GM23338 (cell line): ENCODE measurements at regions not wholly inside any gene's neighbourhood (a gene's known extent, or its start where the extent isn't known, plus 50 kb on each side); places are given as distances from the start of the nearest gene placed in this dataset.

Experiments
- ATAC-seq: fragments of 200-7000 bp; cut with Tn5 transposase; 3 replicates; pipeline ENCODE4 v1.9.1; 2020
- DNase-seq: peaks from one replicate; pipeline ENCODE4 v3.0.0-alpha.2; 2015; ENCODE audit warnings: low spot score
- H2AFZ ChIP-seq: fragments of 200-600 bp; sonication (generic); 2 replicates; pipeline ENCODE4 v1.8.0; 2016; ENCODE audit warnings: antibody characterized with exemption, mild to moderate bottlenecking, moderate library complexity
- H3F3A ChIP-seq: fragments of 200-600 bp; sonication (generic); replicated peaks from 2 replicates; pipeline ENCODE4 v1.8.0; 2017; ENCODE audit warnings: antibody characterized with exemption, mixed run types, low read depth
- H3K27ac ChIP-seq: fragments of 200-600 bp; sonication (generic); 2 replicates; pipeline ENCODE4 v1.6.1; 2016; ENCODE audit warnings: low read depth
- H3K27me3 ChIP-seq: fragments of 200-600 bp; sonication (generic); 2 replicates; pipeline ENCODE4 v1.8.0; 2016; ENCODE audit warnings: mild to moderate bottlenecking, mixed run types, moderate library complexity; ENCODE audit not compliant: insufficient read depth
- H3K36me3 ChIP-seq: fragments of 200-600 bp; sonication (generic); 2 replicates; pipeline ENCODE4 v1.8.0; 2016; ENCODE audit warnings: mild to moderate bottlenecking; ENCODE audit not compliant: insufficient read depth
- H3K4me1 ChIP-seq: fragments of 200-600 bp; sonication (generic); 2 replicates; pipeline ENCODE4 v1.8.0; 2016; ENCODE audit warnings: mild to moderate bottlenecking, moderate library complexity; ENCODE audit not compliant: insufficient read depth
- H3K4me2 ChIP-seq: fragments of 200-600 bp; sonication (generic); 2 replicates; pipeline ENCODE4 v1.7.1; 2017; ENCODE audit warnings: mixed run types
- H3K4me3 ChIP-seq: fragments of 200-600 bp; sonication (generic); 2 replicates; pipeline ENCODE4 v1.6.1; 2016; ENCODE audit warnings: mixed run types
- H3K79me2 ChIP-seq: fragments of 200-600 bp; sonication (generic); replicated peaks from 2 replicates; pipeline ENCODE4 v1.8.0; 2017; ENCODE audit warnings: mild to moderate bottlenecking; ENCODE audit not compliant: insufficient read depth
- H3K9me2 ChIP-seq: fragments of 200-600 bp; sonication (generic); 2 replicates; pipeline ENCODE4 v1.8.0; 2017; ENCODE audit not compliant: insufficient read depth
- H4K20me1 ChIP-seq: fragments of 200-600 bp; sonication (generic); replicated peaks from 2 replicates; pipeline ENCODE4 v1.8.0; 2017; ENCODE audit warnings: mild to moderate bottlenecking; ENCODE audit not compliant: insufficient read depth
- H3K27ac Mint-ChIP-seq: 2 replicates; pipeline ENCODE4 v1.8.0; 2020; ENCODE audit warnings: inconsistent platforms, mild to moderate bottlenecking, moderate library complexity, mixed read lengths
- H3K27me3 Mint-ChIP-seq: 3 replicates; pipeline ENCODE4 v1.8.0; 2022; ENCODE audit warnings: low read depth, mild to moderate bottlenecking, moderate library complexity, mixed read lengths, inconsistent platforms; ENCODE audit not compliant: insufficient read depth, poor library complexity
- H3K36me3 Mint-ChIP-seq: 3 replicates; pipeline ENCODE4 v1.8.0; 2021; ENCODE audit warnings: low read depth, mild to moderate bottlenecking, inconsistent platforms, moderate library complexity, mixed read lengths
- H3K4me1 Mint-ChIP-seq: 3 replicates; pipeline ENCODE4 v1.8.0; 2020; ENCODE audit warnings: mild to moderate bottlenecking, inconsistent platforms, mixed read lengths
- H3K4me3 Mint-ChIP-seq: 3 replicates; pipeline ENCODE4 v1.8.0; 2021; ENCODE audit warnings: moderate library complexity, mild to moderate bottlenecking, inconsistent platforms, mixed read lengths
- H3K9me3 Mint-ChIP-seq: 3 replicates; pipeline ENCODE4 v1.8.0; 2020; ENCODE audit warnings: moderate library complexity, mild to moderate bottlenecking, inconsistent platforms, mixed read lengths
- CREB1 ChIP-seq: fragments of 250-450 bp; sonication (Bioruptor Pico); IDR thresholded peaks from 2 replicates; pipeline ENCODE4 v1.5.0; 2020; ENCODE audit warnings: low read depth, mild to moderate bottlenecking, moderate library complexity
- EZH2 ChIP-seq: fragments of 200-600 bp; sonication (generic); IDR thresholded peaks from one replicate; pipeline ENCODE4 v1.8.0; 2017; ENCODE audit warnings: antibody characterized with exemption, mild to moderate bottlenecking, low read depth; ENCODE audit not compliant: unreplicated experiment
- EZH2phosphoT487 ChIP-seq: fragments of 200-600 bp; sonication (generic); IDR thresholded peaks from one replicate; pipeline ENCODE4 v1.8.1; 2018; ENCODE audit warnings: antibody characterized with exemption; ENCODE audit not compliant: unreplicated experiment
- JUNB ChIP-seq: IDR thresholded peaks from one replicate; pipeline ENCODE4 v1.6.1; 2016; ENCODE audit warnings: antibody characterized with exemption; ENCODE audit not compliant: unreplicated experiment
- NANOG ChIP-seq: IDR thresholded peaks from 2 replicates; pipeline ENCODE4 v1.6.1; 2016; ENCODE audit warnings: antibody characterized with exemption, borderline replicate concordance
- POLR2AphosphoS5 ChIP-seq: IDR thresholded peaks from 2 replicates; pipeline ENCODE4 v1.6.1; 2016; ENCODE audit warnings: antibody characterized with exemption, low read depth
- STAT1 ChIP-seq: IDR thresholded peaks from one replicate; pipeline ENCODE4 v1.6.1; 2016; ENCODE audit warnings: antibody characterized with exemption; ENCODE audit not compliant: unreplicated experiment
- ZNF114 ChIP-seq: fragments of 250-450 bp; sonication (Bioruptor Pico); IDR thresholded peaks from 2 replicates; pipeline ENCODE4 v1.5.0; 2020; ENCODE audit warnings: mild to moderate bottlenecking, moderate library complexity
- ZNF331 ChIP-seq: fragments of 250-450 bp; sonication (Bioruptor Pico); IDR thresholded peaks from 2 replicates; pipeline ENCODE4 v1.5.0; 2020; ENCODE audit warnings: low read depth, mild to moderate bottlenecking, moderate library complexity
- TF ChIP-seq, protein P1 (sequence below): fragments of 250-450 bp; sonication (Bioruptor Pico); IDR thresholded peaks from 2 replicates; pipeline ENCODE4 v1.5.0; 2020; ENCODE audit warnings: mild to moderate bottlenecking, moderate library complexity
- TF ChIP-seq, protein P2 (sequence below), 2 experiments: fragments of 200-600 bp in 1 of 2; sonication (generic) in 1 of 2; conservative IDR thresholded peaks; 2 replicates each; pipeline versions ENCODE4 v1.5.1 to v1.6.1; 2016 to 2017; ENCODE audit warnings: antibody characterized with exemption in 2 of 2, low read depth in 2 of 2, mild to moderate bottlenecking in 2 of 2, moderate library complexity in 1 of 2
- TF ChIP-seq, protein P3 (sequence below): IDR thresholded peaks from one replicate; pipeline ENCODE4 v1.6.1; 2018; ENCODE audit warnings: antibody characterized with exemption; ENCODE audit not compliant: unreplicated experiment
- TF ChIP-seq, protein P4 (sequence below): IDR thresholded peaks from 2 replicates; pipeline ENCODE4 v1.6.1; 2016; ENCODE audit warnings: antibody characterized with exemption

DNA sequence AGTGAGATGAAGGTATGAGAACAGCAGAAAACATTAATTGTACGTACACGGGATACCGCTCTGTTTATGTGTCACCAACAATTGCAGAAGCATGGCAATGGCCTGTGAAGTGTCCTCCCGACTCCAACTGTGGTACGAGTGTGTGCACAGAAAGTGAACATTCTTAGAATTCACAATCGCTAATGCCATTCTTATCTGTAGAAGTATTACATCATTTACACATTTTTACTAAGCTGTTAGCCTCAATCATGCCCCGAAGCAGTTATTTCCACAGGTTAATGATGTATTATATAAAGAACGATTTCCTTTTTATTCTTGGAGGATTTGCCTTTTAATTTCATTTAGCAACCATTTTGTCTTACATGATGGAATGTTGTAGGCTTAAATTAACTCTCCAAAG, 103.4 kb downstream of the EVX1 start:
- ATAC-seq (no peak), DNase-seq (no peak)
- peak overlapping the region; percentile 44; the same call in 1 of the 2 replicates for H3K27ac Mint-ChIP-seq
- Histone ChIP-seq H3K27me3 (no peaks in the 10 kb centered on the region), H3K9me2 (no peaks in the 10 kb centered on the region; the same call in 1 of the 2 replicates), H4K20me1 (no peaks in the 10 kb centered on the region), H3K27ac (no peak overlapping the region), H3K4me2 (no peak overlapping the region), H3F3A (no peaks in the 10 kb centered on the region), H2AFZ (no peak overlapping the region), H3K4me3 (no peak overlapping the region), H3K36me3 (no peaks in the 10 kb centered on the region), H3K79me2 (no peaks in the 10 kb centered on the region), H3K4me1 (peaks cover 12% of the 10 kb centered on the region)
- H3K4me3 Mint-ChIP-seq, result no peak overlapping the region
- H3K36me3 Mint-ChIP-seq, result no peaks in the 10 kb centered on the region
- H3K4me1 Mint-ChIP-seq, result peaks cover 19% of the 10 kb centered on the region
- peaks cover 6% of the 10 kb centered on the region for H3K27me3 Mint-ChIP-seq
- no peak for TF ChIP-seq JUNB
- no peak for TF ChIP-seq EZH2phosphoT487
- TF ChIP-seq POLR2AphosphoS5, result no peak
- no peak for TF ChIP-seq CREB1 (CRISPR knock-in tag)
- no peak for TF ChIP-seq STAT1
- TF ChIP-seq, protein P1, sequence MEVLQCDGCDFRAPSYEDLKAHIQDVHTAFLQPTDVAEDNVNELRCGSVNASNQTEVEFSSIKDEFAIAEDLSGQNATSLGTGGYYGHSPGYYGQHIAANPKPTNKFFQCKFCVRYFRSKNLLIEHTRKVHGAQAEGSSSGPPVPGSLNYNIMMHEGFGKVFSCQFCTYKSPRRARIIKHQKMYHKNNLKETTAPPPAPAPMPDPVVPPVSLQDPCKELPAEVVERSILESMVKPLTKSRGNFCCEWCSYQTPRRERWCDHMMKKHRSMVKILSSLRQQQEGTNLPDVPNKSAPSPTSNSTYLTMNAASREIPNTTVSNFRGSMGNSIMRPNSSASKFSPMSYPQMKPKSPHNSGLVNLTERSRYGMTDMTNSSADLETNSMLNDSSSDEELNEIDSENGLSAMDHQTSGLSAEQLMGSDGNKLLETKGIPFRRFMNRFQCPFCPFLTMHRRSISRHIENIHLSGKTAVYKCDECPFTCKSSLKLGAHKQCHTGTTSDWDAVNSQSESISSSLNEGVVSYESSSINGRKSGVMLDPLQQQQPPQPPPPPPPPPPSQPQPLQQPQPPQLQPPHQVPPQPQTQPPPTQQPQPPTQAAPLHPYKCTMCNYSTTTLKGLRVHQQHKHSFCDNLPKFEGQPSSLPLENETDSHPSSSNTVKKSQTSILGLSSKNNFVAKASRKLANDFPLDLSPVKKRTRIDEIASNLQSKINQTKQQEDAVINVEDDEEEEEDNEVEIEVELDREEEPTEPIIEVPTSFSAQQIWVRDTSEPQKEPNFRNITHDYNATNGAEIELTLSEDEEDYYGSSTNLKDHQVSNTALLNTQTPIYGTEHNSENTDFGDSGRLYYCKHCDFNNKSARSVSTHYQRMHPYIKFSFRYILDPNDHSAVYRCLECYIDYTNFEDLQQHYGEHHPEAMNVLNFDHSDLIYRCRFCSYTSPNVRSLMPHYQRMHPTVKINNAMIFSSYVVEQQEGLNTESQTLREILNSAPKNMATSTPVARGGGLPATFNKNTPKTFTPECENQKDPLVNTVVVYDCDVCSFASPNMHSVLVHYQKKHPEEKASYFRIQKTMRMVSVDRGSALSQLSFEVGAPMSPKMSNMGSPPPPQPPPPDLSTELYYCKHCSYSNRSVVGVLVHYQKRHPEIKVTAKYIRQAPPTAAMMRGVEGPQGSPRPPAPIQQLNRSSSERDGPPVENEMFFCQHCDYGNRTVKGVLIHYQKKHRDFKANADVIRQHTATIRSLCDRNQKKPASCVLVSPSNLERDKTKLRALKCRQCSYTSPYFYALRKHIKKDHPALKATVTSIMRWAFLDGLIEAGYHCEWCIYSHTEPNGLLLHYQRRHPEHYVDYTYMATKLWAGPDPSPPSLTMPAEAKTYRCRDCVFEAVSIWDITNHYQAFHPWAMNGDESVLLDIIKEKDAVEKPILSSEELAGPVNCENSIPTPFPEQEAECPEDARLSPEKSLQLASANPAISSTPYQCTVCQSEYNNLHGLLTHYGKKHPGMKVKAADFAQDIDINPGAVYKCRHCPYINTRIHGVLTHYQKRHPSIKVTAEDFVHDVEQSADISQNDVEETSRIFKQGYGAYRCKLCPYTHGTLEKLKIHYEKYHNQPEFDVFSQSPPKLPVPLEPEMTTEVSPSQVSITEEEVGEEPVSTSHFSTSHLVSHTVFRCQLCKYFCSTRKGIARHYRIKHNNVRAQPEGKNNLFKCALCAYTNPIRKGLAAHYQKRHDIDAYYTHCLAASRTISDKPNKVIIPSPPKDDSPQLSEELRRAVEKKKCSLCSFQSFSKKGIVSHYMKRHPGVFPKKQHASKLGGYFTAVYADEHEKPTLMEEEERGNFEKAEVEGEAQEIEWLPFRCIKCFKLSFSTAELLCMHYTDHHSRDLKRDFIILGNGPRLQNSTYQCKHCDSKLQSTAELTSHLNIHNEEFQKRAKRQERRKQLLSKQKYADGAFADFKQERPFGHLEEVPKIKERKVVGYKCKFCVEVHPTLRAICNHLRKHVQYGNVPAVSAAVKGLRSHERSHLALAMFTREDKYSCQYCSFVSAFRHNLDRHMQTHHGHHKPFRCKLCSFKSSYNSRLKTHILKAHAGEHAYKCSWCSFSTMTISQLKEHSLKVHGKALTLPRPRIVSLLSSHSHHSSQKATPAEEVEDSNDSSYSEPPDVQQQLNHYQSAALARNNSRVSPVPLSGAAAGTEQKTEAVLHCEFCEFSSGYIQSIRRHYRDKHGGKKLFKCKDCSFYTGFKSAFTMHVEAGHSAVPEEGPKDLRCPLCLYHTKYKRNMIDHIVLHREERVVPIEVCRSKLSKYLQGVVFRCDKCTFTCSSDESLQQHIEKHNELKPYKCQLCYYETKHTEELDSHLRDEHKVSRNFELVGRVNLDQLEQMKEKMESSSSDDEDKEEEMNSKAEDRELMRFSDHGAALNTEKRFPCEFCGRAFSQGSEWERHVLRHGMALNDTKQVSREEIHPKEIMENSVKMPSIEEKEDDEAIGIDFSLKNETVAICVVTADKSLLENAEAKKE (CRISPR knock-in tag), result no peak
- TF ChIP-seq EZH2, result no peak
- TF ChIP-seq ZNF114 (CRISPR knock-in tag), result no peak
- TF ChIP-seq, protein P2, sequence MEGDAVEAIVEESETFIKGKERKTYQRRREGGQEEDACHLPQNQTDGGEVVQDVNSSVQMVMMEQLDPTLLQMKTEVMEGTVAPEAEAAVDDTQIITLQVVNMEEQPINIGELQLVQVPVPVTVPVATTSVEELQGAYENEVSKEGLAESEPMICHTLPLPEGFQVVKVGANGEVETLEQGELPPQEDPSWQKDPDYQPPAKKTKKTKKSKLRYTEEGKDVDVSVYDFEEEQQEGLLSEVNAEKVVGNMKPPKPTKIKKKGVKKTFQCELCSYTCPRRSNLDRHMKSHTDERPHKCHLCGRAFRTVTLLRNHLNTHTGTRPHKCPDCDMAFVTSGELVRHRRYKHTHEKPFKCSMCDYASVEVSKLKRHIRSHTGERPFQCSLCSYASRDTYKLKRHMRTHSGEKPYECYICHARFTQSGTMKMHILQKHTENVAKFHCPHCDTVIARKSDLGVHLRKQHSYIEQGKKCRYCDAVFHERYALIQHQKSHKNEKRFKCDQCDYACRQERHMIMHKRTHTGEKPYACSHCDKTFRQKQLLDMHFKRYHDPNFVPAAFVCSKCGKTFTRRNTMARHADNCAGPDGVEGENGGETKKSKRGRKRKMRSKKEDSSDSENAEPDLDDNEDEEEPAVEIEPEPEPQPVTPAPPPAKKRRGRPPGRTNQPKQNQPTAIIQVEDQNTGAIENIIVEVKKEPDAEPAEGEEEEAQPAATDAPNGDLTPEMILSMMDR (conservative IDR thresholded peaks at IDR 0.05; ENCODE audit: low read depth in 2 of 2), result no peak
- TF ChIP-seq, protein P3, sequence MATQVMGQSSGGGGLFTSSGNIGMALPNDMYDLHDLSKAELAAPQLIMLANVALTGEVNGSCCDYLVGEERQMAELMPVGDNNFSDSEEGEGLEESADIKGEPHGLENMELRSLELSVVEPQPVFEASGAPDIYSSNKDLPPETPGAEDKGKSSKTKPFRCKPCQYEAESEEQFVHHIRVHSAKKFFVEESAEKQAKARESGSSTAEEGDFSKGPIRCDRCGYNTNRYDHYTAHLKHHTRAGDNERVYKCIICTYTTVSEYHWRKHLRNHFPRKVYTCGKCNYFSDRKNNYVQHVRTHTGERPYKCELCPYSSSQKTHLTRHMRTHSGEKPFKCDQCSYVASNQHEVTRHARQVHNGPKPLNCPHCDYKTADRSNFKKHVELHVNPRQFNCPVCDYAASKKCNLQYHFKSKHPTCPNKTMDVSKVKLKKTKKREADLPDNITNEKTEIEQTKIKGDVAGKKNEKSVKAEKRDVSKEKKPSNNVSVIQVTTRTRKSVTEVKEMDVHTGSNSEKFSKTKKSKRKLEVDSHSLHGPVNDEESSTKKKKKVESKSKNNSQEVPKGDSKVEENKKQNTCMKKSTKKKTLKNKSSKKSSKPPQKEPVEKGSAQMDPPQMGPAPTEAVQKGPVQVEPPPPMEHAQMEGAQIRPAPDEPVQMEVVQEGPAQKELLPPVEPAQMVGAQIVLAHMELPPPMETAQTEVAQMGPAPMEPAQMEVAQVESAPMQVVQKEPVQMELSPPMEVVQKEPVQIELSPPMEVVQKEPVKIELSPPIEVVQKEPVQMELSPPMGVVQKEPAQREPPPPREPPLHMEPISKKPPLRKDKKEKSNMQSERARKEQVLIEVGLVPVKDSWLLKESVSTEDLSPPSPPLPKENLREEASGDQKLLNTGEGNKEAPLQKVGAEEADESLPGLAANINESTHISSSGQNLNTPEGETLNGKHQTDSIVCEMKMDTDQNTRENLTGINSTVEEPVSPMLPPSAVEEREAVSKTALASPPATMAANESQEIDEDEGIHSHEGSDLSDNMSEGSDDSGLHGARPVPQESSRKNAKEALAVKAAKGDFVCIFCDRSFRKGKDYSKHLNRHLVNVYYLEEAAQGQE, result no peak
- TF ChIP-seq ZNF331 (CRISPR knock-in tag), result no peak
- TF ChIP-seq NANOG, result no peak
- TF ChIP-seq, protein P4, sequence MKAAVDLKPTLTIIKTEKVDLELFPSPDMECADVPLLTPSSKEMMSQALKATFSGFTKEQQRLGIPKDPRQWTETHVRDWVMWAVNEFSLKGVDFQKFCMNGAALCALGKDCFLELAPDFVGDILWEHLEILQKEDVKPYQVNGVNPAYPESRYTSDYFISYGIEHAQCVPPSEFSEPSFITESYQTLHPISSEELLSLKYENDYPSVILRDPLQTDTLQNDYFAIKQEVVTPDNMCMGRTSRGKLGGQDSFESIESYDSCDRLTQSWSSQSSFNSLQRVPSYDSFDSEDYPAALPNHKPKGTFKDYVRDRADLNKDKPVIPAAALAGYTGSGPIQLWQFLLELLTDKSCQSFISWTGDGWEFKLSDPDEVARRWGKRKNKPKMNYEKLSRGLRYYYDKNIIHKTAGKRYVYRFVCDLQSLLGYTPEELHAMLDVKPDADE, result no peak
- no peaks in the 10 kb centered on the region for H3K9me3 Mint-ChIP-seq
